ENCODE measurements at regions not wholly inside any gene's neighbourhood (a gene's known extent, or its start where the extent isn't known, plus 50 kb on each side); places are given as distances from the start of the nearest gene placed in this dataset.
A peak's percentile ranks its signal among the peaks of the same experiment; 100 is the strongest.

DNA sequence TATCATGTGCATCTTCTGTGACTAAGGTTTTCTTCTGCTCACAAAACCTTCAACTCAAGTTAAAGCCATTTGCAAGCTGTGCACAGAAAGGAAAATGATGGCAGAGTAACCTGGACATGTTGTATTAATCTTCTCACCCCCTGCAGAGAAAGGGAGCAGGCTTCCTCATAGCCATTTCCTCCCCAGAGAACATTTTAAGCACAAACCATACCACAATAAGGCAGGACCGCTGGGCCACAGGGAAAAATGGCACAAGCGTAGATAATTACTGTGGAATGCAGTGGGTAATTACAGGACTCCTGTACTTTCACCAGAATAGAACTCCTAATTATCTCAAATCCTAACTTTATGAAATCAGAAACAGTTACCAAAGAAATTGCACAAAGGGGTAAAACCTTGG is 215.7 kb downstream of the KIF21A start:
- H3K36me3 ChIP-seq, result no peaks in the 10 kb centered on the region
- H3K27me3 ChIP-seq, result no peaks in the 10 kb centered on the region
- no peaks in the 10 kb centered on the region for H3K4me1 ChIP-seq (ENCODE audit: low read depth)
- H3K9me3 ChIP-seq (ENCODE audit: low read depth), result no peaks in the 10 kb centered on the region
- no peak overlapping the region for H3K4me3 ChIP-seq
- DNase-seq (ENCODE audit: low read depth in 1 of 2, low spot score in 1 of 2), result peak in 1 of 2 donors; percentile 1
- no peak overlapping the region for H3K27ac ChIP-seq
- no peak for TF ChIP-seq CTCF (IDR thresholded peaks at IDR 0.05; ENCODE audit: low read depth, low read length)

GRCh38 chr12:39224971-39225370 is 217.9 kb downstream of the KIF21A start:
- no peak for TF ChIP-seq CTCF (IDR thresholded peaks at IDR 0.05; ENCODE audit: low read depth, low read length)
- Histone ChIP-seq H3K36me3 (no peaks in the 10 kb centered on the region), H3K4me1 (ENCODE audit: low read depth) (no peaks in the 10 kb centered on the region), H3K27ac (no peak overlapping the region), H3K4me3 (no peak overlapping the region), H3K27me3 (no peaks in the 10 kb centered on the region), H3K9me3 (ENCODE audit: low read depth) (no peaks in the 10 kb centered on the region)
- peak in 1 of 2 donors; percentile 47 for DNase-seq (ENCODE audit: low read depth in 1 of 2, low spot score in 1 of 2)

- no peaks in the 10 kb centered on the region for H3K27me3 ChIP-seq
- no peak for TF ChIP-seq CTCF (IDR thresholded peaks at IDR 0.05; ENCODE audit: low read depth, low read length)
- H3K4me1 ChIP-seq (ENCODE audit: low read depth), result no peaks in the 10 kb centered on the region
- no peak for DNase-seq (ENCODE audit: low read depth in 1 of 2, low spot score in 1 of 2)
- H3K9me3 ChIP-seq (ENCODE audit: low read depth), result no peaks in the 10 kb centered on the region
- H3K36me3 ChIP-seq, result no peaks in the 10 kb centered on the region
- H3K4me3 ChIP-seq, result no peak overlapping the region
- no peak overlapping the region for H3K27ac ChIP-seq
Measured at GRCh38 chr12:39205969-39206368, 237.0 kb downstream of the KIF21A start.

DNA sequence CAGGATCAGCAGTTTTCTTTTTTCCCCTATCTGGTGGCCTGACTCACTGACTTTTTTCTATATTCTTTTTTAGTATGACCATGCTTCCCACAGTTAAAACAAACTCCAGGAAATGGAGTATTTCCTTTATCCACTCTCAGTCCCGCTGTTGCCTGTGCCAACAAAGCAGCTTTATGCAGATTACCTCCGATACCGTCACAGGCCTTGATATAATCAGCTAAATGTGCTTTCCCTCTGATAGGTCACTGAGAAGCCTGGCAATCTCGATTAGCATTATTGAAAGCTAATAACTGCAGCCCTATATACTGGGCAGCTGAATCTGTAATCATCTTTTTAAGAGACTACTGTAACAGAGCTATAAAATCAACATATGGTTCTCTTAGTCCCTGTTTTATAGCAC is 243.6 kb downstream of the KIF21A start:
- H3K9me3 ChIP-seq (ENCODE audit: low read depth), result no peaks in the 10 kb centered on the region
- no peaks in the 10 kb centered on the region for H3K27me3 ChIP-seq
- H3K27ac ChIP-seq, result no peak overlapping the region
- H3K4me3 ChIP-seq, result no peak overlapping the region
- DNase-seq (ENCODE audit: low read depth in 1 of 2, low spot score in 1 of 2), result peak in 1 of 2 donors; percentile 20
- no peaks in the 10 kb centered on the region for H3K4me1 ChIP-seq (ENCODE audit: low read depth)
- H3K36me3 ChIP-seq, result no peaks in the 10 kb centered on the region
- no peak for TF ChIP-seq CTCF (IDR thresholded peaks at IDR 0.05; ENCODE audit: low read depth, low read length)

GRCh38 chr12:39188689-39189088 is 254.2 kb downstream of the KIF21A start:
- H3K9me3 ChIP-seq (ENCODE audit: low read depth), result no peaks in the 10 kb centered on the region
- H3K4me1 ChIP-seq (ENCODE audit: low read depth), result no peaks in the 10 kb centered on the region
- no peak for TF ChIP-seq CTCF (IDR thresholded peaks at IDR 0.05; ENCODE audit: low read depth, low read length)
- no peak overlapping the region for H3K27ac ChIP-seq
- no peak overlapping the region for H3K4me3 ChIP-seq
- no peaks in the 10 kb centered on the region for H3K36me3 ChIP-seq
- no peak for DNase-seq (ENCODE audit: low read depth in 1 of 2, low spot score in 1 of 2)
- no peaks in the 10 kb centered on the region for H3K27me3 ChIP-seq

GRCh38 chr12:39186744-39187143 is 256.2 kb downstream of the KIF21A start:
- Histone ChIP-seq H3K27ac (no peak overlapping the region), H3K27me3 (no peaks in the 10 kb centered on the region), H3K9me3 (ENCODE audit: low read depth) (no peaks in the 10 kb centered on the region), H3K4me1 (ENCODE audit: low read depth) (no peaks in the 10 kb centered on the region), H3K4me3 (no peak overlapping the region), H3K36me3 (no peaks in the 10 kb centered on the region)
- no peak for TF ChIP-seq CTCF (IDR thresholded peaks at IDR 0.05; ENCODE audit: low read depth, low read length)
- no peak for DNase-seq (ENCODE audit: low read depth in 1 of 2, low spot score in 1 of 2)
